GM19467 (cell line): ENCODE measurements at regions not wholly inside any gene's neighbourhood (a gene's known extent, or its start where the extent isn't known, plus 50 kb on each side); places are given as distances from the start of the nearest gene placed in this dataset.

Source experiments
- ATAC-seq: cut with Tn5 transposase; IDR thresholded peaks from one replicate; pipeline ENCODE4 v1.9.1; 2021; ENCODE audit warnings: mild to moderate bottlenecking, moderate library complexity; ENCODE audit not compliant: unreplicated experiment

DNA sequence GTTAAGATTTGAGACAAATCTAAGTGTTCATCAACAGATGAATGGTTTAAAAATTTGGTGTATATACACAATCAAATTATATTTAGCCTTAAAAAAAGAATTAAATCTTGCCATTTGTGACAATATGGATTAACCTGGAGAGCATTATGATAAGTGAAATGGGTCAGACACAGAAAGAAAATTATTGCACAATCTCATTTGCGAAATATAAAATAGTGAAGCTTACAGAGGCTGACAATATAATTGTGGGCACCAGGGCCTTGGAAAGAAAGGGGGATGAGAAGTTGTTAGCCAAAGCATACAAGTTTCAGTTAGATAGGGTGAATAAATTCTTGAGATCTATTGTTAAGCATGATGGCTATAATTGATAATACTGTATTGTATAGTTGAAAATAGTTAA, 883.0 kb downstream of the TECRL start:
- no peak for ATAC-seq

DNA sequence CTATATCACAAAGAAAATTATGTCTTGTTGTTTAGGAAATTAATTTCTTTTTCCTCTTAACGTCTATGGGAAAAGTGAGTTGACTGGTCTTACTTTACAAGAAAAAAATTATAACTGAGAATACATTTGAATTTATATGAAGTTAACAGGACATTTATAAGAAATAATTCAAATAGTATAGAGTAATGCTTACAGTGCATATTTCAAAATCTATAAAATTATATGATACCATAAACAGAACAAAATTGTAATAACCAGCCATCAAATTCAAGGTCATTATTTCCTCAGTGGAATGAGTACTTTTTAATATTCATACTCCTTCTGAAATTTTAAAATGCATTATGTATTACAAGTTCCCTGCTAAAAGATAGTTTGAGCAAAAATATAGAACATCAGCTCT, 884.5 kb downstream of the TECRL start:
- ATAC-seq: no peak

DNA sequence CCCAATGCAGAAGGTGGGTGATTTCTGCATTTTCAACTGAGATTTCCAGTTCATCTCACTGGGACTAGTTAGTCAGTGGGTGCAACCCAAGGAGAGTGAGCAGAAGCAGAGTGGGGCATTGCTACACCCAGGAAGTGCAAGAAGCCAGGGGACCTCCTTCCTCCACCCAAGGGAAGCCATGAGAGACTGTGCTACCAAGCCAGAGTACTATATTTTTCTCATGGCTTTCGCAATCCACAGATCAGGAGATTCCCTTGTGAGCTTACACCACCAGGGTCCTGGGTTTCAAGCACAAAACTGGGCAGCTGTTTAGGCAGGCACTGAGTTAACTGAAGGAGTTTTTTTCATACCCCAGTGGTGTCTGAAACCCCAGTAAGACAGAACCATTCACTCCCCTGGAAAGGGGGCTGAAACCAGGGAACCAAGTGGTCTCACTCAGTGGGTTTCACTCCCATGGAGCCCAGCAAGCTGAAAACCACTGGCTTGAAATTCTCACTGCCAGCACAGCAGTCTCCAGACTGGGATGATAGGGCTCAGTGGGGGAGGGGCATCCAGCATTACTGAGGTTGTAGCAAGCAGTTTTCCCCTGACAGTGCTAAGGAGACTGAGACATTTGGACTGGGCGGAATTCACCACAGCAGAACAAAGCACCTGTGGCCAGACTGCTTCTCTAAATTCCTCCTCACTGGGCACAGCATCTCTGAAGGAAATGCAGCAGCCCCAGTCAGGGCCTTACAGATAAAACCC, 903.4 kb downstream of the TECRL start:
- ATAC-seq: no peak

DNA sequence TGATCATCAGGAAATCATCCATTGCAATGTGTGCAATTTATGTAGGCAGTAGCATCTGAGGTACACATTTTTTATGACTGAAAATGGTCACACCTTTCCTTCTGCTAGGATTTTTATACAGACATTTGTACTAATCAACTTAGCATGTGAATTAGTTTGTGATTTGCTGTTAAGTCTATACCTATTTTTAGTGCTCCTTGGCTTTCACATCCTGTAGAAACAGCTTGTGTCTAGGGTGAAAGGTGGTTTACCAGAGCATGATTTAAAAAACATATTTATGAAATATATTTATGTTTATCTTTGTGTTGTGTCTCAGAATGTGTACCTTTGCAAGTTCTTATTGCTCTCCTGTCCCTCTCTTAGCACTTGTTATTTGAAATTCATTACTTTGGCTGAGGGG, 916.0 kb downstream of the TECRL start:
- ATAC-seq: no peak

DNA sequence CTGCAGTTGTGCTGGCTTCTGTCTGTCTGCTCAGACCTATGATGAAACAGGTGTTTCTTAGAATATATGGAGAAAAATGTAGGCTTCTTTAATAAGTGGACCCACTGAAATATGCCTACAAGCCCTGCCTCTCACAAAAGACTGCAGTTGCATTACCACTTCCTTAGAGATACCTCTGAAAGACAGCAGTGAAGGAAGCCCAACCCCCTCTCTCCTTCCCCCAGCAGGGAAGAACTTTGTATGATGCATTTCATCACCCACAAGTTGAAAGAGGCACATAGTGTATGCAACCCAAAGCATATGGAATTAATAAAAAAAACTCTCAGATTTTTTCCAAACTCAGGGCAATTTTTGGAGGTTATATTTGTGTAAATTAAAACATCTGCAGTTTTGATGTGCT, 916.7 kb downstream of the TECRL start:
- ATAC-seq: no peak

DNA sequence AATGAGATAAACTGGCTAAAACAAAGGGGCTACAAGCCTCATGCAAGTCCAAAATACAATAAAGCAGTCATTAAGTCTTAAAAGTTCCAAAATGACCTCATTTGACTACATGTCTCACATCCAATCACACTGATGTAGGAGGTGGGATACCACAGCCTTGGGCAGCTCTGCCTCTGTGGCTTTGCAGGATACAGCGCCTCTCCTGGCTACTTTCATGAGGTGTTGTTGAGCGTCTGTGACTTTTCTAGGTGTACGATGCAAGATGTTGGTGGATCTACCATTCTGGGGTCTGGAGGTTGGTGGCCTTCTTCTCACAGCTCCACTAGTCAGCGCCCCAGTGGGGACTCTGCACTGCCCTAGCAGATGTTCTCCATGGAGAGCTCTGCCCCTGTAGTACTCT, 944.9 kb downstream of the TECRL start:
- ATAC-seq: no peak

DNA sequence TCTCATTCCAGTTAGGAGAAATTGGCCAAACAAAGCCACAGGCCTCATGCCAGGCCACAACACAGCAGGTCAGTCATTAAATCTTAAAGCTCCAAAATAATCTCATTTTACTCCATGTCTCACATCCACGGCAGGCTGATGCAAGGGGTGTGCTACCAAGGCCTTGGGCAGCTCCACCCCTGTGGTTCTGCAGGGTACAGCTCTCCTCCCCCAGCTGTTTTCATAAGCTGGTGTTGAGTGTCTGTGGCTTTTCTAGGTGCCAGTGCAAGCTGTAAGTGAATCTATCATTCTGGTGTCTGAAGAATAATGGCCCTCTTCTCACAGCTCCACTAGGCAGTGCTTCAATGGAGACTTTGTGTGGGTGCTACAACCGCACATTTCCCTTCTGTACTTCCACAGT, 949.2 kb downstream of the TECRL start:
- ATAC-seq: no peak

DNA sequence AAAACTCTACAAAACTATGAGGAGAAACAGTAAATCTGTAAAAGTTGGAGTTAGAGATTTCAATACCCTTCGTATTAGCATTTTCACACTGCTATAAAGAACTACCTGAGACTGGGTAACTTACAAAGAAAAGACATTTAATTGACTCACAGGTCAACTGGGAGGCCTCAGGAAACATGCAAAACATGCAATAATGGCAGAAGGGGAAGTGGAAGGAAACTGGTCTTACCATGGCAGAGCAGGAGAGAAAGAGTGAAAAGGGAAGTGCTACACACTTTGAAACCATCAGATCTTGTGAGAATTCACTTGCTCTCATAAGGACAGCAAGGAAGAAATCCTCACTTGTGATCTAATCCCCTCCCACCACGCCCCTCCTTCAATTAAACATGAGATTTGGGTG, 949.9 kb downstream of the TECRL start:
- ATAC-seq: no peak

DNA sequence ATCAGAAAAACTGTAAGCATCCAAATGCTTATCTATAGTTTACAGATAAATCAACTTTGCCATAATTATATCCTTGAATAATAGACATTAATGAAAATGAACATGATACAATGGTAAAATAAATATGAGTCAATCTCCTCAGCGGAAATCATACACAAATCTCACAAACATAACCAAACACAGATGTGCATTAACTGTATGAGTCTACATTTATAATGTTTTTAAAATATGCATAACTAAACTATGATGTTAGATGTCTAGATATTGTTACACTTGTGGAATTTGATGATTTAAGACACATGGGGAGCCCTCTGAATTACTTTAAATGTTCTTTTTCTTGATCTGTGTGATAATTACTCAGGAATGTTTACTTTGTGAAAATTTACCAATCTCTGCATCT, 951.2 kb downstream of the TECRL start:
- ATAC-seq: no peak

DNA sequence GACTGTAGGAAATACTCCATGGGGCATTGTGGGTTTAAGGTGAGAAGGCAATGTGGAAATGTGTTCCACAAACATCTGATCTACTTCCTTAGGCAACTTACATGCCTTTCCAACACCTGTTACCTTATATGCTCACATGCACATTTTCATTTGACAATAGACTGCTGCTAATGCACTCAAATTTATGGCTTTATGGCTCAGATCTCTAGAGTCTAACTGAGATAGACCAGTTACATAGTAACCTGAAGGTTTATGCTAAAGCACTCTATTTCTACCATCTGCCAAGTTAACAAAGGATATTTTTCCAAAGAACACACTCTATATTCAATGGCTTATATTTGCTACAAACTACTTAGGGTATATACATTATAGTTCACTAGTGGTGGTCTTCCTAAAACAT, 969.0 kb downstream of the TECRL start:
- no peak for ATAC-seq

DNA sequence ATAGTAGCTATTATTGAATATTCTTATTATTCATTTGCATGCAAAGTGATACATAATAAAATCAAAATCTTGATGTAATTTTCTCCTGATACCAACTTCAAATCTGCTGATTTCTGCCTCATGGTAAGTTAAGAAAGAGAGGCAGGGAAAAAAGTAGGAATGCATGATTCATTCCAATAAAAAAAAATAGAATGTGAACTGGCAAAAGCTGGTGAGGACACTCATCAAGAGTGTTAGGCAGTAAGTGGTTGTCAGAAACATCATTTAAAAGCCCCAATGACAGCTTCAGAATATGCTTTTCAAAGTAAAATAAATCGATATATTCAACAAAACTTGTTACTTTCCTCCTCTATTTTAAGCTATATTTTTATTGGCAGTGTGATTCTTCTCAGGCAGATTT, 979.1 kb downstream of the TECRL start:
- no peak for ATAC-seq

DNA sequence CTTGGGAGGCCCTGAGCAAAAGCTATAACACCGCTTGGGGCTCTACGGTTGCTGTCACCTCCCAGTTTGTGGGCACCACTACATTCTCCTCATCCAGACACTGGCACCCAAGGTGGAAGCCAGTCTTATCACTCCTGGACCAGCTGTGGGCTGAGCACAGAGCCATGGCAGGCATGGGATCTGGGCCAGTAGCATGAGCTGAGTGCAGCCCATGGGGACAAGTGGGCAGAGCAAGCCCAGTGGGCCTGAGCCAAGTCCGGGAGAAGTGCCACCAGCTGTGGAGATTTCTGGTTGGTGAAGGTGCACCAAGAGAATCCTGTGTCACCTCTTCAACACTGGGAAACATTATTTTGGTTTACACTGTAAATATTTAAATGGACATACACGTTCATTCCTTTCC, 1013.0 kb downstream of the TECRL start:
- no peak for ATAC-seq

DNA sequence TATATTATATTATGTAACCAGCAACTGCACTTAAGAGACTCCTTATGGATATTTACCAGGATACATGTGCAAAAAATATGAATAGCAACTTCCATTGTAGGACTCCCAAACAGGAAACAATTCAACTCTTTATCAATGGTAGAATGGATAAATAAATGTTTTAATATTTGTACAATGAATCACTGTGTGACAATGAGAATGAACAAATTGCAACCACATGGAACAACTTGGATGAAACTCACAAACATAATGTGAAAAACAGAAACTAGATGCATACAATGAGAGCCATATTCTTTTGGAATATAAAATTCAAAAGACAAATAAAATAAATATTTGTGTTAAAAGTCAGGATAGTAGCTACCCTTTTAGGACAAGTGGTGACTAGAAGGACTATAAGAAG, 1015.7 kb downstream of the TECRL start:
- no peak for ATAC-seq

DNA sequence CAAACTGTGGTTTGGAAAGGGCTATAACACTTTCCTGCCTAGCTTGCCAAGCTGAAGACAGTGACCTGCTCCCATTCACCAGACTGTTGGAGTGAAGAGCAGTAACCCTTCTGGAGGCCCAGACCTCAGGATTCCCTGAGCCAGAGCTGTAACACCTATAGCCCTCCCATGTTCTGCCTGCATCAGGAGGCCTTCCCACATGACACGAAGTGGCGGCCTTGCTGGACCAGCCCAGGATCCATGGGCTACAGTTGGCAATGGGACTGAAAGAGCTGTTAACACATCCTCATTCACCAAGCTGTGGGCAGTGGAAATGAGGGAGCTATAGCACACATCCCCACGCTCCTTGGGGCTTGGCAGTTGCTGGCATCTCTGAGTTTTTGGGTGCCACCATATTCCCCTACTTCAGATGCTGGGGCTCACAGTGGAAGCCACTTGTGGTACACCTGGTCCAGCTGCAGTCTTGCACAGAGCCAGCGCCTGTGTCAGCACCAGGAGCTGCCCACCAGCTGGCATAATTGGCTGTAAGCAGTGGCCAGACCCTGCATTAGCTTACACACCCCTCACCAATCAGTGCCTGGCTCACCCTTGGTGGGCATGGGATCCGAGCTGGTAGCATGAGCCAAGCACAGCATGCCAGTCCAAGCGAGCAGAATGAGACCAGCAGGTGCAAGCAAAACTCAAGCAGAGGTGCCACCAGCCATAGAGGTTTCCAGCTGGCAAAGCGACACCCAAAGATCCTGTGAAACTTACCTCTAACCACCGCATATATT, 1029.3 kb downstream of the TECRL start:
- no peak for ATAC-seq

DNA sequence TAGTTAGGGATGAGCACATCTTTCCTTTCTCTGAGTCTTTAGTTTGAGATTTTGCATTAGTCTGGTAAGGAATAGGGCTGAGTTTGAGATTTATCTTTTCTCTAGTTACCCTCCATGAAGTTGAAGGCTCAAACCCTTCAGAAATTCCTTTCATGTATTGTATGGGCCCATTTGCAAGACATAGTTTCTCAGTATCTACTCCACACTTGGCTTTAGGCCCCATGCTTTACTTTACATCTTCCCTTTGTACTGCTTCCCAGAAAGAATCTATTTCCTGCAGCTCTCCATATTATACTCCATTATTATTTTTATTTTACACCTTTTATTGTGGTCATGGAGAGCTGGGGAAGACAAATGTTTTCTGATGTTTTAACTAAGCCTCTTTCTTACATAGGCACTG, 1038.2 kb downstream of the TECRL start:
- ATAC-seq: no peak

DNA sequence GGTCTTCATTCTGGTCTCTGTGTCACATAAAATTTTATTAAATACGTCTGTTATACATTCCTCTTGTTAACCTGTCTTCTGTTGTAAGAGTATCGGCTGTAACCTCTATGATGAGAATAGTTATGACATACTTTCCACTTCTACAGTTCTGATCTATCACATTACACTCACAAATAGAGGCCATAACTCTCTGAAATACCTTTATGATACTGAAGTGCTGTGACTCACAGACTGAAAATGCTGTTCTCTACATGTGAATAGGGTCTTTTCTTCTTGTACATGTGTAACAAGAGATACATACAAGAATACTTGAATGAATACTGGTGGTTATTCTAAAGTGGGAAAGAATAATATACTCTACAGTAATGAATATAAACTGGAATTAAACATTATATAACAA, 1047.6 kb downstream of the TECRL start:
- ATAC-seq: no peak

DNA sequence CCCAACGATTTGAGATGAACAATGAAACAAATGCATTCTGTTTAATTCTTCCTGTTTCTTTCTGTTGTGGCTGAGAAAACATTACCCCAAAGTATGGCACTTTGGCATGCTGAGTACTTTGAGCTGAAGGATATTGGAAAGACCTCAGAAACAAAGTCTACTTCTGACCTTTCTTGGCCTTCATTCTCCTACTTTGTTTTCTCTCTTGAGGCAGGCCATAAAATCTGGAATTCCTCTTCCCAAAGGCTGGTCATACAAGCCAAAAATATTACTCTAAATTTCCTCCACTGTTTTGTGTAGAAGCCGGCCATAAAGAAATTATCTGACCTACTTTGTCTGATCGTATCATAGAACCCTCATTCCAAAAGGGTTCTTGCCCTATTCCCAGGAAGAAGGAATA, 1048.2 kb downstream of the TECRL start:
- ATAC-seq: no peak

DNA sequence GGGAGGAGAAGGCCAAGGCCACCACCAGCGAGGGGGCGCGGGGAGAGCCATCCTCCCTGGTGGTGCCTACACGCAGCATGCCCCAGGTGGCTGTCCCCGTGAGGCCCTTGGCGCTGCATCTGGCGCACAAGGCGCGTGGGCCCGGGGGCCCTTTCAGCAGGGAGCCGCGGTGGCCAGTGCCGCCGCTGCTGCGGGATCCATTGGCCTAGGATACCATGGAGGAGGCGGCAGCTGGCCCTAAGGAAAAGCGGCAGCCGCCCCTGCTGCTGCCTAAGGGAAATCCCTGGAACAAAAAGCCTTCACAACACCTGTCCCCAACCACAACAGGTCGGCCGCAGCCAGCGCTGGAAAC, 1059.6 kb downstream of the TECRL start:
- ATAC-seq: no peak

DNA sequence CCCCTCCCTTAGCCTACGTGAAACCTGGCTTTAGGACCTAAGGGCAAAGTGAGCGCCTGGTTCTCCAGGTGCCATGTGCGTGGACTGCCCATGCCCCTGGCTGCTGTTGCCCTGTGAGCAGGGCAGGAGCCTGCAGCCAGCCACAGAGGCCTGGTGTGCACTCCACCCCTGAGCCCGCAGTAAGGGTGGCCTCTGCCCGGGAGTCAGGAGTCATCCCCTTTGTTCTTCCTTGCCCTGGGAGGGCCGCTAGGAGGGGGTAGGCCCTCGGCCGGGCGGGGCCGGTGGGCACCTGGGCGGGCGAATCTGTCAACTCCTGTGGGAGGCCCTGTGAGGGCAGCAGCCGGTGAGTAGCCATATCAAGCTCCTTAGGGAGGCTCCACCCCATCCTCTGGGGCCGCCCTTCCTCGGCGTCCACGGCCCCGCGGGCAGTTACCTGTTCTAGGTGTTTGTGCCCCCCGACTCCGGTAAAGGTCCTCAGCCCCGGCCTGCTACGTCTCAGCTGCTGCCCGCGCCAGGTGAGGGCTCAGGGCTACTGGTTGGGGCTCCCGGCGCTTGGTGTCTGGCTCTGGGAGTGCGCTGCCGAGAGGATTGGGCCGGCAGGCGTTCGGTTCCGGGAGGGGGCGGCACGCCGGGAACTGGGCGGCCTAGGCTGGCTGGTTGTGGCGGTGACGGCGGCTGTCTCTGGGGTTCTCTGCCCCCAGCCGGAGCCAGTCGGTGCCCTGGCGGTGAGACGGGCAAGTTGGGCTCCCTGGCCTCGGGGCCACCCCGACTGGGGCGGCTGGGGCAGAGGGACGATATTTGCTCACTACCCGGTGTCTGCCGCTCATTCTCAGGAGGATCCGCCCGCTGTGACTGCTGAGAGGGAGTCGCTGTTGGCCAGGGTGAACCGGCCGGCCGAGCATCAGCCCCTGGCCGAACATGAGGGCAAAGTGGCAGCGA, 1060.2 kb downstream of the TECRL start:
- no peak for ATAC-seq

DNA sequence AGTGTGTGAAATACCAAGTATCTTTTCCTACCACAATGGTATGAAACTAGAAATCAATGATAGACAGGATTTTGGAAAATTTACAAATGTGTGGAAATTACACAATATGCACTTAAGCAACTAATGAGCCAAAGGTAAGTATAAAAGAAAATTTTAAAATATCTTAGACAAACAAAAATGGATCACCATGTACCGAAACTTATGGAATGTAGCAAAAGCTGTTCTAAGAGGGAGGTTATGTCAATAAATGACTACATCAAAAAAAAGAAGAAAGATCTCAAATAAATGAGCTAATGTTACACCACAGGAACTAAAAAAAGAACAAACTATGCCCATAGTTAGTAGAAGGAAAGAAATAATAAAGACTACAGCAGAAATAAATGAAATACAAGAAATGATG, 1084.1 kb downstream of the TECRL start:
- no peak for ATAC-seq

DNA sequence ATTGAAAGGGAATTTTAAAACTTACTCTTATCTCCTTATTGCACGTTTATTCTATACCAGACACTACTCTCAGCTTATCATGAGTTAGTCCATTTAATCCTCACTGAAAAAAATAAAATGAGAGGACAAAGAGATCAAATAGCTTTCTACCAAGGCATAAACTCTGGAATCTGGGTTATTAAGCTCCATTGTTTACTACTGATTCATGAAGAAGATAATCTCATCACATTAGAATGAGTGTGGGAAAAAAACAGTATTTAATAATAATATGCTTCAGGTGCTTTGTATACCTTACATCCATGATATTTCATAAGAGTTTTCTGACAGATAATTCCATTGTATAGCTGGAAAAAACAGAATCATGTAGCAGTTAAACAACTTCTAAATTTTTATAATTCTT, 1092.6 kb downstream of the TECRL start:
- no peak for ATAC-seq

DNA sequence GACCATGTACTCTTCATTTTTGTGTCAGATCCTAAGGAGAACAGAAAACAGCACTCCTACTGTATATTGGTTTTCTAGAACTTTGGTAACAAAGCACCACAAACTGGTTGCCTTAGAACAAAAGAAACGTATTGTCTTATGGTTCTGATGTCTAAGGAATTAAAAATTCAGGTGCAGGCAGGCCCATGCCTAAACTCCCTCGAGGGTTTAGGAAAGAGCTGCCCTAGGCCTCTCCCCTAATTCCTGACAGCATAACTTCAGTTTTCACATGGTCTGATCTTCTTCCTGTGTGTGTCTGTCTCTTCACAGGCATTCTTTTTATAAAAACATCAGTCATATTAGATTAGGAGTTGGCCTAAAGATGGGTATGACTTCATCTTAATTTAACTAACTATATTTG, 1093.6 kb downstream of the TECRL start:
- no peak for ATAC-seq
